IPS DF 19.7 (cell line): ENCODE measurements at regions not wholly inside any gene's neighbourhood (a gene's known extent, or its start where the extent isn't known, plus 50 kb on each side); places are given as distances from the start of the nearest gene placed in this dataset.
"Not testable (repeated sequence)": the region's sequence is repeated elsewhere in the genome, so short reads cannot be mapped to it uniquely, and the experiment has no call there.

Source experiments
- DNase-seq: peaks from one replicate; pipeline ENCODE4 v3.0.0-alpha.2; 2013; ENCODE audit warnings: low read depth, low spot score

- DNase-seq, result no peak
Observed at GRCh38 chr6:86615299-86615698, 322.0 kb upstream of the HTR1E start.

GRCh38 chr6:86609549-86610388 lies 327.6 kb upstream of the HTR1E start:
- DNase-seq, result no peak

GRCh38 chr6:86603364-86603763 lies 334.0 kb upstream of the HTR1E start:
- not testable (repeated sequence) for DNase-seq

- DNase-seq, result not testable (repeated sequence)
Observed at GRCh38 chr6:86602093-86602492, 335.2 kb upstream of the HTR1E start.

GRCh38 chr6:86598969-86599368 lies 338.4 kb upstream of the HTR1E start:
- DNase-seq, result not testable (repeated sequence)

- DNase-seq, result no peak
Observed at GRCh38 chr6:86595641-86596040, 341.7 kb upstream of the HTR1E start.

- DNase-seq, result no peak
Observed at GRCh38 chr6:86586195-86586594, 351.1 kb upstream of the HTR1E start.

- no peak for DNase-seq
Observed at GRCh38 chr6:86581833-86582232, 355.5 kb upstream of the HTR1E start.

- no peak for DNase-seq
Observed at GRCh38 chr6:86563197-86563596, 374.1 kb upstream of the HTR1E start.

GRCh38 chr6:86558318-86558717 lies 379.0 kb upstream of the HTR1E start:
- no peak for DNase-seq

- DNase-seq, result no peak
Observed at GRCh38 chr6:86537292-86537861, 400.0 kb upstream of the HTR1E start.

- no peak for DNase-seq
Observed at GRCh38 chr6:86536121-86536520, 401.2 kb upstream of the HTR1E start.

- DNase-seq, result no peak
Observed at GRCh38 chr6:86535100-86535499, 402.2 kb upstream of the HTR1E start.

GRCh38 chr6:86529635-86530034 lies 407.7 kb upstream of the HTR1E start:
- DNase-seq, result no peak

GRCh38 chr6:86526238-86526637 lies 411.1 kb upstream of the HTR1E start:
- no peak for DNase-seq

GRCh38 chr6:86516087-86516486 lies 421.2 kb upstream of the HTR1E start:
- DNase-seq, result no peak

- DNase-seq, result no peak
Observed at GRCh38 chr6:86511962-86512361, 425.4 kb upstream of the HTR1E start.

GRCh38 chr6:86508230-86508629 lies 429.1 kb upstream of the HTR1E start:
- no peak for DNase-seq

- DNase-seq, result no peak
Observed at GRCh38 chr6:86502497-86502896, 434.8 kb upstream of the HTR1E start.

GRCh38 chr6:86500035-86500434 lies 437.3 kb upstream of the HTR1E start:
- no peak for DNase-seq

- not testable (repeated sequence) for DNase-seq
Observed at GRCh38 chr6:86489042-86489441, 448.3 kb upstream of the HTR1E start.

GRCh38 chr6:86487660-86488221 lies 449.6 kb upstream of the HTR1E start:
- DNase-seq, result no peak

- DNase-seq, result not testable (repeated sequence)
Observed at GRCh38 chr6:86478316-86478715, 459.0 kb upstream of the HTR1E start.
